ENCODE measurements at regions not wholly inside any gene's neighbourhood (a gene's known extent, or its start where the extent isn't known, plus 50 kb on each side); places are given as distances from the start of the nearest gene placed in this dataset.

DNA sequence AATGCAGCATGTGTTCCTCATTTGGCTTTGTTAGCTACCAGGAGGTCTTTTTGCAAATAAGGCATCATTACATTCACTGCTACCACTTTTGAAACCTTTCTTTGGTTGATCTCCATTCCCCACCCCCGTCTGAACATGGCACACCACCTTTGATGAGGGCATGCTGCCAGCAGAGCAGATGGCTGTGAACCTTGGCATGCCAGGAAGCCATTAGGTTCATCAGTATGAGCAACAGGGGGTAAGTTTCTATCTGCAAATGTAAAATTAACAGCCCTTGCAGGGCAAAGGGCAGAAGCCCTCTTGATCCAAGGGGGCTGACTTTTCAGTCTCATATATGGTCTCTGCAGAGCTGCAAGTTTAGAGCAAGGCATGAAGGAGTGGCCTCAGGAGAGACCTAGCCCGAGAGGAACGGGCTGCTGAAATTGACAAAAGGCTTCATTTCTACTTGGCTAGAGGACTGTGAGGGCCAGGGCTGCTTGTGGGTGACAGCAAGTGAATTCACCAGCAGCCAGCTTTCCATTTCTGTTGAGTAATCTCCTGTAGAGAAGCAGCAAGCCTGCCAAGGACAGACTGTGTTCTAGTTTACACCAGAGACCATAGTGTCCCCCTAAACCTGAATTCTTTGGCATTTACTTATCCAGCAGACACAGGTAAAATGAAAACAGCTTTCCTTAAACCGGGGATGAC, 127.9 kb downstream of the ZNF326 start:
- DNase-seq = no peak

DNA sequence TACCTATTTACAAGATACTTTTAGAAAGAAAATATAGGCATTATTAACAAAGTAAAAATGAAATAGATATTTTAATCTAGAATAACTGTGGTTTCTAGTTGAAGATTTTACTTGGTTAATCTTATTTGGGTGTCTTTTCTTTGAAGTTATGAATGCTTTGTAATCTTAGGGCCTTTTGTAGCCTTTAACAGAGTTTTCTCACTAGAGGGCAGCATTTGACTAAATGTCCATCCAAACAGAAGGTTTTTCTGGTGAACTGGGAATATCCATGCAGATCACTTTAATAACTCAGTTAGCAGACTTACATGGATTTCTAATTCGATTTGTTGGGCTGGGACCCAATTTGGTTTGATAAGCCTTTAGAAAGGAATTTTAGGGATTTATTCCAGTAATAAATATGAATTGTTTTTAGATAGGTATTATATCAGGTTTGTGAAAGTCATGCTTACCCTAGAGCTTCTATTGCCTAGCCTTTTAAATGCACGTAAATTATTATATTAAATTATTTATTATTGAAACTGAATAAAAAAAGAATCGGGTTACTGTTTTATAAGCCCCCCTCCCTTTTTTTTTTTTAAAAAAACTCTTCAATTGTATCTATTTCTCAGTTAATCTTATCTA, 119.7 kb downstream of the ZNF326 start:
- peak; percentile 87 for DNase-seq

DNA sequence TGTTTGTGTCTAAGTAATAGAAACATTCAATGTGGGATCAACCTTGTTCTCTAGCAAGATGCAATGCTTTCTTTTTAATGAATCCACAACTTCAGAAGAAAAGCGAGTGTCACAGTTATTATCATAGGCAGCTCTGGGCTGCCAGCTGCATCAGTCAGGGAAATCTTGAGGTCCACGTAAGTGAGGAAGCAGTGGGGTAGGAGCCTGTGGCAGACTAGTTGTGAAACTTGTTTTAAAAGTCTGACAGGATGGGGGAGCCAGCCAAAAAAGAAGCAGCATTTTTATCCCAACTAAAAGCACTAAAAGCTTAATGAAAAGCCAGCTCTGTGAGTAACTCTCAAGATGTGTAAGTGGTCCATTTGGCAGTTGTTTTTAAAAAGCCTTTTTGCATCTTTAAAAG, 113.1 kb downstream of the ZNF326 start:
- DNase-seq = no peak

DNA sequence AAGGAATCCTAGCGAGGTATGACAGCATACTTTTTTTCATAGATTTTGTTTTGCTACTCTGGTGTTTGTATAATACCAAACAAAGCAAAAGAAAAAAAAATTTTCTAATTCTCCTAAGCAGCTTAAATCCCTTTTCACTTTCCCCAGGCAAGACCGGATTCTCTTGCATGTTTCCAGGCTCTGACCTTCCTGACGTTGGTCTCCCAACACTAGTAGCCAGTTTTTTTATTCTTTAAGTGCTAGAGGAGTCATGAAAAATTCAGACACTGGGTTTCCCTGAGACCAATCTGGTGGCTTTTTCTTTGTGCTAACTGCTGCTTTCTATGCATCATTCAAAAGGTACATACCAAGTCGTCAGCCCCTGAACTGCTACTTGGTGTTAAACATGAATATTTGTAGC, 111.4 kb downstream of the ZNF326 start:
- no peak for DNase-seq

DNA sequence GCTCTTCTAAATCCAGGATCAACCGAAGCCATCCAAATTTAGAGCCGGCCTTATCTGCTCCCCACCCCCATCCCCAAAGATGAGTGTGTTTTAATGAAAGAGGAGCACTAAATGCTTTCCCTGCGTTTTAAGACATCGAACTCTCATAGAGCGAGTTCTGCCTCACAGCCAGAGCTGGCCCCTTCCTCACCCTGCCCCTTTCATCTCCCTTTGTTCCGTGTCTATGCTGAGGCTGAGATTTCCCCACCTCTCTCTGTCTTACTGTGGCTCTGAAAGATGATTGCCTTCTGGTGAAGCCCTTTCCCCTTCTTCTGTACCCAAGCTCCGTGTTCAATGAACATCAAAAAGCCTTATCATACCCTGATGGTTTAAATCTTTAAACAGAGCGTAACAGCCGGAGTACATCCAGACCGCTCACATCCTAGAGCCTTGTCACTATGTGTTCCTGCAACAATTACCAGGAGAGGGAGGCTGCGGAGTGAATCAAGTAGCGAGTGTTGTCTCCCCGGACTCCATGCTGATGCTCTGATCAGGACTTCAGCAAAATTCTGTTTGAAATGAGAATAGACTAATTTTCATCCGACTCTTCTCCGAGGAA, 110.1 kb downstream of the ZNF326 start:
- no peak for DNase-seq

DNA sequence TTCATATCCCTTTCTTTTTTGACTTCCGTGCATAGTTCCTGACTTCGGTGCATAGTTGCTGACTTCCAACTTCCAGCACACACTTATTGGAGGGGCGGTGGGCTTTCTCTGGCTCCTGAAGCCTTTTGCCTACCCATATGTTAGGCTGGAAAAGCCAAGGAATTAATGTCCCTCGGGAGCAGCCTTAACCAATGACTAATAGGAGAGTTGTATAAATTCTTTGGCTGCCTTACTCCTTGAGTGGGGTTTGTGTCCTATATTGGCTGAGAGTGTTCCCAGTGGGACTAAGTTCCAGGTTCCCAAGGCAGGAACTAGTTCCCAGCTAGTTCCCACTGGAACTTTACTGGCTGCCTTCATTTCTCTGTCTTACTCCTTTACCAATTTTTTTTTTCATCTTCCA, 105.7 kb downstream of the ZNF326 start:
- DNase-seq = peak; percentile 45

- DNase-seq = no peak
These were observed 97.5 kb downstream of the ZNF326 start for GRCh38 chr1:90092441-90092840.
